ENCODE measurements at regions not wholly inside any gene's neighbourhood (a gene's known extent, or its start where the extent isn't known, plus 50 kb on each side); places are given as distances from the start of the nearest gene placed in this dataset.

GRCh38 chr2:118697781-118698180 is 149.7 kb downstream of the EN1 start:
- Histone ChIP-seq H3K27me3 (ENCODE audit: low read length) (no peaks in the 10 kb centered on the region), H3K9me3 (ENCODE audit: insufficient read depth, low read length) (no peaks in the 10 kb centered on the region), H3K36me3 (ENCODE audit: low read length) (no peaks in the 10 kb centered on the region), H2AFZ (ENCODE audit: low read depth, low read length, severe bottlenecking) (no peak overlapping the region), H3K79me2 (ENCODE audit: insufficient read depth, low read length) (no peaks in the 10 kb centered on the region), H3K9ac (ENCODE audit: low read length) (no peak overlapping the region), H3K9me2 (replicated peaks; ENCODE audit: insufficient read depth, low read length) (no peaks in the 10 kb centered on the region), H4K20me1 (ENCODE audit: low read depth, low read length) (no peaks in the 10 kb centered on the region), H3K4me2 (ENCODE audit: low read depth, low read length, poor library complexity, severe bottlenecking) (no peak overlapping the region), H3F3A (ENCODE audit: insufficient read depth) (no peaks in the 10 kb centered on the region), H3K27ac (ENCODE audit: low read depth, low read length) (no peak overlapping the region), H3K4me3 (ENCODE audit: insufficient read depth, low read length, poor library complexity, severe bottlenecking) (no peak overlapping the region)
- no peak for TF ChIP-seq EZH2phosphoT487 (conservative IDR thresholded peaks at IDR 0.05; ENCODE audit: low read length)
- TF ChIP-seq CTCF (IDR thresholded peaks at IDR 0.05; ENCODE audit: insufficient read depth, low read length, poor library complexity, severe bottlenecking) = no peak

GRCh38 chr2:118696786-118697465 is 150.5 kb downstream of the EN1 start:
- no peaks in the 10 kb centered on the region for H3K79me2 ChIP-seq (ENCODE audit: insufficient read depth, low read length)
- no peaks in the 10 kb centered on the region for H3F3A ChIP-seq (ENCODE audit: insufficient read depth)
- H3K4me2 ChIP-seq (ENCODE audit: low read depth, low read length, poor library complexity, severe bottlenecking) = no peak overlapping the region
- H3K4me3 ChIP-seq (ENCODE audit: insufficient read depth, low read length, poor library complexity, severe bottlenecking) = no peak overlapping the region
- no peaks in the 10 kb centered on the region for H3K9me2 ChIP-seq (replicated peaks; ENCODE audit: insufficient read depth, low read length)
- TF ChIP-seq EZH2phosphoT487 (conservative IDR thresholded peaks at IDR 0.05; ENCODE audit: low read length) (no peak), CTCF (IDR thresholded peaks at IDR 0.05; ENCODE audit: insufficient read depth, low read length, poor library complexity, severe bottlenecking) (no peak)
- no peak overlapping the region for H3K27ac ChIP-seq (ENCODE audit: low read depth, low read length)
- no peaks in the 10 kb centered on the region for H3K36me3 ChIP-seq (ENCODE audit: low read length)
- no peak overlapping the region for H3K9ac ChIP-seq (ENCODE audit: low read length)
- H2AFZ ChIP-seq (ENCODE audit: low read depth, low read length, severe bottlenecking) = no peak overlapping the region
- H3K27me3 ChIP-seq (ENCODE audit: low read length) = no peaks in the 10 kb centered on the region
- H4K20me1 ChIP-seq (ENCODE audit: low read depth, low read length) = no peaks in the 10 kb centered on the region
- H3K9me3 ChIP-seq (ENCODE audit: insufficient read depth, low read length) = no peaks in the 10 kb centered on the region

- TF ChIP-seq CTCF (IDR thresholded peaks at IDR 0.05; ENCODE audit: insufficient read depth, low read length, poor library complexity, severe bottlenecking) (no peak), EZH2phosphoT487 (conservative IDR thresholded peaks at IDR 0.05; ENCODE audit: low read length) (no peak)
- no peaks in the 10 kb centered on the region for H3K9me3 ChIP-seq (ENCODE audit: insufficient read depth, low read length)
- no peak overlapping the region for H3K4me3 ChIP-seq (ENCODE audit: insufficient read depth, low read length, poor library complexity, severe bottlenecking)
- H3K9ac ChIP-seq (ENCODE audit: low read length) = no peak overlapping the region
- H3K27me3 ChIP-seq (ENCODE audit: low read length) = no peaks in the 10 kb centered on the region
- no peaks in the 10 kb centered on the region for H3K36me3 ChIP-seq (ENCODE audit: low read length)
- H3K79me2 ChIP-seq (ENCODE audit: insufficient read depth, low read length) = no peaks in the 10 kb centered on the region
- no peaks in the 10 kb centered on the region for H3F3A ChIP-seq (ENCODE audit: insufficient read depth)
- no peak overlapping the region for H2AFZ ChIP-seq (ENCODE audit: low read depth, low read length, severe bottlenecking)
- H4K20me1 ChIP-seq (ENCODE audit: low read depth, low read length) = no peaks in the 10 kb centered on the region
- H3K9me2 ChIP-seq (replicated peaks; ENCODE audit: insufficient read depth, low read length) = no peaks in the 10 kb centered on the region
- H3K27ac ChIP-seq (ENCODE audit: low read depth, low read length) = no peak overlapping the region
- H3K4me2 ChIP-seq (ENCODE audit: low read depth, low read length, poor library complexity, severe bottlenecking) = no peak overlapping the region
Measured at GRCh38 chr2:118693287-118693822, 154.1 kb downstream of the EN1 start.

Measured in SU-DHL-6 (cell line).